ENCODE measurements at regions not wholly inside any gene's neighbourhood (a gene's known extent, or its start where the extent isn't known, plus 50 kb on each side); places are given as distances from the start of the nearest gene placed in this dataset.
"Not testable (repeated sequence)": the region's sequence is repeated elsewhere in the genome, so short reads cannot be mapped to it uniquely, and the experiment has no call there.

GRCh38 chr3:3991598-3991997 lies 192.4 kb downstream of the LRRN1 start:
- no peak for ATAC-seq
- intact Hi-C loops (cut with DNase I): no loop called here

GRCh38 chr3:3992312-3992874 lies 193.2 kb downstream of the LRRN1 start:
- ATAC-seq: no peak
- TF ChIP-seq CTCF (IDR thresholded peaks at IDR 0.05): no peak
- DNase-seq: no peak
- intact Hi-C loops (cut with DNase I): no loop called here
- H3K36me3 ChIP-seq: no peaks in the 10 kb centered on the region
- H3K4me1 ChIP-seq: no peaks in the 10 kb centered on the region
- H3K4me3 ChIP-seq: no peak overlapping the region
- no peak overlapping the region for H3K27ac ChIP-seq
- peaks cover 6% of the 10 kb centered on the region for H3K9me3 ChIP-seq
- H3K27me3 ChIP-seq (ENCODE audit: low read depth): no peaks in the 10 kb centered on the region

More at GRCh38 chr3:3991598-3991997, 192.4 kb downstream of the LRRN1 start:
- no peaks in the 10 kb centered on the region for H3K27me3 ChIP-seq (ENCODE audit: low read depth)
- DNase-seq: no peak
- no peak for TF ChIP-seq CTCF (IDR thresholded peaks at IDR 0.05)
- no peaks in the 10 kb centered on the region for H3K36me3 ChIP-seq
- no peak overlapping the region for H3K27ac ChIP-seq
- peaks cover 6% of the 10 kb centered on the region for H3K9me3 ChIP-seq
- H3K4me1 ChIP-seq: no peaks in the 10 kb centered on the region
- H3K4me3 ChIP-seq: no peak overlapping the region

- Histone ChIP-seq H3K36me3 (no peaks in the 10 kb centered on the region), H3K9me3 (peaks cover 6% of the 10 kb centered on the region), H3K27ac (no peak overlapping the region), H3K4me3 (no peak overlapping the region), H3K27me3 (ENCODE audit: low read depth) (no peaks in the 10 kb centered on the region), H3K4me1 (no peaks in the 10 kb centered on the region)
- TF ChIP-seq CTCF (IDR thresholded peaks at IDR 0.05): peak; percentile 50
- ATAC-seq: no peak
- no peak for DNase-seq
- intact Hi-C loops (cut with DNase I): no loop called here
Observed at GRCh38 chr3:3998140-3998922, 199.1 kb downstream of the LRRN1 start.

DNA sequence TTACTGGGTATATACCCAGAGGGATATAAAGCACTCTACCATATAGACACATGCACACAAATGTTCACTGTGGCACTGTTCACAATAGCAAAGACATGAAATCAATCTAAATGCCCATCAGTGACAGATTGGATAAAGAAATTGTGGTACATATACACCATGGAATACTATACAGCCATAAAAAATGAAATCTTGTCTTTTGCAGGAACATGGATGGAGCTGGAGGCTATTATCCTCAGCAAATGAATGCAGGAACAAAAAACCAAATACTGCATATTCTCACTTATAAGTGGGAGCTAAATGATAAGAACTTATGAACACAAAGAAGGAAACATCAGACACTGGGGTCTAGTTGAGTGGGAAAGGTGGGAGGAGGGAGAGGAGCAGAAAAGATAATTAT lies 200.1 kb downstream of the LRRN1 start:
- intact Hi-C loops (cut with DNase I); H3K36me3 ChIP-seq; H3K27ac ChIP-seq; H3K9me3 ChIP-seq; H3K27me3 ChIP-seq (ENCODE audit: low read depth); H3K4me1 ChIP-seq; ATAC-seq; H3K4me3 ChIP-seq; DNase-seq: not testable (repeated sequence)

GRCh38 chr3:4001976-4002375 lies 202.7 kb downstream of the LRRN1 start:
- intact Hi-C loops (cut with DNase I): no loop called here
- TF ChIP-seq CTCF (IDR thresholded peaks at IDR 0.05): no peak

GRCh38 chr3:4006288-4006687 lies 207.1 kb downstream of the LRRN1 start:
- intact Hi-C loops (cut with DNase I): no loop called here
- ATAC-seq: no peak

More at GRCh38 chr3:4001976-4002375, 202.7 kb downstream of the LRRN1 start:
- Histone ChIP-seq H3K27ac (no peak overlapping the region), H3K4me1 (no peaks in the 10 kb centered on the region), H3K9me3 (no peaks in the 10 kb centered on the region), H3K27me3 (ENCODE audit: low read depth) (no peaks in the 10 kb centered on the region), H3K36me3 (no peaks in the 10 kb centered on the region), H3K4me3 (no peak overlapping the region)
- ATAC-seq (no peak), DNase-seq (no peak)

More at GRCh38 chr3:4006288-4006687, 207.1 kb downstream of the LRRN1 start:
- no peaks in the 10 kb centered on the region for H3K27me3 ChIP-seq (ENCODE audit: low read depth)
- no peaks in the 10 kb centered on the region for H3K4me1 ChIP-seq
- no peak overlapping the region for H3K27ac ChIP-seq
- H3K4me3 ChIP-seq: no peak overlapping the region
- DNase-seq: no peak
- TF ChIP-seq CTCF (IDR thresholded peaks at IDR 0.05): no peak
- no peaks in the 10 kb centered on the region for H3K36me3 ChIP-seq
- H3K9me3 ChIP-seq: no peaks in the 10 kb centered on the region

Measured in lower lobe of right lung (tissue), 2 donors.